Liver (tissue), 3 donors: ENCODE measurements at regions not wholly inside any gene's neighbourhood (a gene's known extent, or its start where the extent isn't known, plus 50 kb on each side); places are given as distances from the start of the nearest gene placed in this dataset.

Experiments used
- FOXA1 ChIP-seq: IDR thresholded peaks from 2 replicates; pipeline ENCODE4 v1.6.1; 2016; ENCODE audit warnings: antibody characterized with exemption
- JUND ChIP-seq, 2 donors: IDR thresholded peaks; 2 replicates each; pipeline ENCODE4 v1.6.1; 2016; ENCODE audit warnings: antibody characterized with exemption in 2 of 2
- NR2F2 ChIP-seq: IDR thresholded peaks from 2 replicates; pipeline ENCODE4 v1.6.1; 2016; ENCODE audit warnings: antibody characterized with exemption
- RXRA ChIP-seq, 2 donors: IDR thresholded peaks; 2 replicates each; pipeline ENCODE4 v1.6.1; 2017 to 2018; ENCODE audit warnings: antibody characterized with exemption in 2 of 2, mild to moderate bottlenecking in 1 of 2
- TAF1 ChIP-seq: conservative IDR thresholded peaks from 2 replicates; pipeline ENCODE4 v1.6.1; 2016; ENCODE audit warnings: antibody characterized with exemption, mild to moderate bottlenecking
- YY1 ChIP-seq: IDR thresholded peaks from 2 replicates; pipeline ENCODE4 v1.6.1; 2016; ENCODE audit warnings: antibody characterized with exemption, mild to moderate bottlenecking
- TF ChIP-seq, protein P1 (sequence below): fragments of 150-350 bp; IDR thresholded peaks from 2 replicates; pipeline ENCODE4 v1.5.1; 2017; ENCODE audit warnings: improper control_type of control experiment, low read depth, low read length; ENCODE audit not compliant: missing input control
- TF ChIP-seq, protein P2 (sequence below): IDR thresholded peaks from 2 replicates; pipeline ENCODE4 v1.6.1; 2016; ENCODE audit warnings: antibody characterized with exemption
- TF ChIP-seq, protein P3 (sequence below): IDR thresholded peaks from 2 replicates; pipeline ENCODE4 v1.6.1; 2016; ENCODE audit warnings: antibody characterized with exemption, mild to moderate bottlenecking
- donor health status: healthy.
- donor health status: healthy.

DNA sequence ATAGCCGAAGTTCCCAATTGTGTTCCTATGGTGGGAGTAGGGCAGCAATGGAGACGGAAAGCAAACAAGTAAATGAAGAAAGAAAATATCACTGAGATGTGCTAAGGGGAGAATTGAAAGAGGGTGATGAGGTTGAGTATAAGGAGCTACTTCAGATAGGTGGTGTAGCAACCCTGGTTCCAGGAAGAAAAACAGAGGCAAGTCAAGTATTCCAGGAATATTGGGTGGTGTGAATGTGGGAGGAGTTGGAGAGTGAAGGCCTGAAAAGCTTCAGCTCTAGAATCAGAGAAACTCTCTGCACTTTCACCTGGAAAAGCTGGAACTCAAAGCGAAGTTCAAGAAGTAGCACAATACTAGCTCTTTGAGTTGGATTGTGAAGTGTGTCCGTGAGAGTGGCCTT lies 342.1 kb downstream of the TLE4 start:
- TF ChIP-seq YY1 (no peak), TAF1 (no peak), RXRA (IDR thresholded peaks at IDR 0.05) (no peak), JUND (IDR thresholded peaks at IDR 0.05) (no peak), NR2F2 (no peak), FOXA1 (no peak)
- TF ChIP-seq, protein P1, sequence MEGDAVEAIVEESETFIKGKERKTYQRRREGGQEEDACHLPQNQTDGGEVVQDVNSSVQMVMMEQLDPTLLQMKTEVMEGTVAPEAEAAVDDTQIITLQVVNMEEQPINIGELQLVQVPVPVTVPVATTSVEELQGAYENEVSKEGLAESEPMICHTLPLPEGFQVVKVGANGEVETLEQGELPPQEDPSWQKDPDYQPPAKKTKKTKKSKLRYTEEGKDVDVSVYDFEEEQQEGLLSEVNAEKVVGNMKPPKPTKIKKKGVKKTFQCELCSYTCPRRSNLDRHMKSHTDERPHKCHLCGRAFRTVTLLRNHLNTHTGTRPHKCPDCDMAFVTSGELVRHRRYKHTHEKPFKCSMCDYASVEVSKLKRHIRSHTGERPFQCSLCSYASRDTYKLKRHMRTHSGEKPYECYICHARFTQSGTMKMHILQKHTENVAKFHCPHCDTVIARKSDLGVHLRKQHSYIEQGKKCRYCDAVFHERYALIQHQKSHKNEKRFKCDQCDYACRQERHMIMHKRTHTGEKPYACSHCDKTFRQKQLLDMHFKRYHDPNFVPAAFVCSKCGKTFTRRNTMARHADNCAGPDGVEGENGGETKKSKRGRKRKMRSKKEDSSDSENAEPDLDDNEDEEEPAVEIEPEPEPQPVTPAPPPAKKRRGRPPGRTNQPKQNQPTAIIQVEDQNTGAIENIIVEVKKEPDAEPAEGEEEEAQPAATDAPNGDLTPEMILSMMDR, result no peak
- TF ChIP-seq, protein P2, sequence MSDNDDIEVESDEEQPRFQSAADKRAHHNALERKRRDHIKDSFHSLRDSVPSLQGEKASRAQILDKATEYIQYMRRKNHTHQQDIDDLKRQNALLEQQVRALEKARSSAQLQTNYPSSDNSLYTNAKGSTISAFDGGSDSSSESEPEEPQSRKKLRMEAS, result no peak
- TF ChIP-seq, protein P3, sequence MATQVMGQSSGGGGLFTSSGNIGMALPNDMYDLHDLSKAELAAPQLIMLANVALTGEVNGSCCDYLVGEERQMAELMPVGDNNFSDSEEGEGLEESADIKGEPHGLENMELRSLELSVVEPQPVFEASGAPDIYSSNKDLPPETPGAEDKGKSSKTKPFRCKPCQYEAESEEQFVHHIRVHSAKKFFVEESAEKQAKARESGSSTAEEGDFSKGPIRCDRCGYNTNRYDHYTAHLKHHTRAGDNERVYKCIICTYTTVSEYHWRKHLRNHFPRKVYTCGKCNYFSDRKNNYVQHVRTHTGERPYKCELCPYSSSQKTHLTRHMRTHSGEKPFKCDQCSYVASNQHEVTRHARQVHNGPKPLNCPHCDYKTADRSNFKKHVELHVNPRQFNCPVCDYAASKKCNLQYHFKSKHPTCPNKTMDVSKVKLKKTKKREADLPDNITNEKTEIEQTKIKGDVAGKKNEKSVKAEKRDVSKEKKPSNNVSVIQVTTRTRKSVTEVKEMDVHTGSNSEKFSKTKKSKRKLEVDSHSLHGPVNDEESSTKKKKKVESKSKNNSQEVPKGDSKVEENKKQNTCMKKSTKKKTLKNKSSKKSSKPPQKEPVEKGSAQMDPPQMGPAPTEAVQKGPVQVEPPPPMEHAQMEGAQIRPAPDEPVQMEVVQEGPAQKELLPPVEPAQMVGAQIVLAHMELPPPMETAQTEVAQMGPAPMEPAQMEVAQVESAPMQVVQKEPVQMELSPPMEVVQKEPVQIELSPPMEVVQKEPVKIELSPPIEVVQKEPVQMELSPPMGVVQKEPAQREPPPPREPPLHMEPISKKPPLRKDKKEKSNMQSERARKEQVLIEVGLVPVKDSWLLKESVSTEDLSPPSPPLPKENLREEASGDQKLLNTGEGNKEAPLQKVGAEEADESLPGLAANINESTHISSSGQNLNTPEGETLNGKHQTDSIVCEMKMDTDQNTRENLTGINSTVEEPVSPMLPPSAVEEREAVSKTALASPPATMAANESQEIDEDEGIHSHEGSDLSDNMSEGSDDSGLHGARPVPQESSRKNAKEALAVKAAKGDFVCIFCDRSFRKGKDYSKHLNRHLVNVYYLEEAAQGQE, result no peak
